ENCODE measurements at regions not wholly inside any gene's neighbourhood (a gene's known extent, or its start where the extent isn't known, plus 50 kb on each side); places are given as distances from the start of the nearest gene placed in this dataset.

GRCh38 chr15:27695726-27696125 is 403.4 kb downstream of the OCA2 start:
- Mint-ChIP-seq H3K36me3 (ENCODE audit: unreplicated experiment) (no peaks in the 10 kb centered on the region), H3K27ac (ENCODE audit: unreplicated experiment) (no peak overlapping the region), H3K27me3 (ENCODE audit: unreplicated experiment) (no peaks in the 10 kb centered on the region), H3K4me1 (ENCODE audit: unreplicated experiment) (no peaks in the 10 kb centered on the region), H3K9me3 (ENCODE audit: unreplicated experiment) (no peaks in the 10 kb centered on the region), H3K4me3 (ENCODE audit: unreplicated experiment) (no peak overlapping the region)
- TF ChIP-seq CTCF (IDR thresholded peaks at IDR 0.05) = no peak
- no peak for DNase-seq (ENCODE audit: extremely low spot score, unreplicated experiment)

GRCh38 chr15:27694506-27695087 is 404.5 kb downstream of the OCA2 start:
- no peak for TF ChIP-seq CTCF (IDR thresholded peaks at IDR 0.05)
- no peaks in the 10 kb centered on the region for H3K36me3 Mint-ChIP-seq (ENCODE audit: unreplicated experiment)
- DNase-seq (ENCODE audit: extremely low spot score, unreplicated experiment) = no peak
- no peak overlapping the region for H3K27ac Mint-ChIP-seq (ENCODE audit: unreplicated experiment)
- no peaks in the 10 kb centered on the region for H3K9me3 Mint-ChIP-seq (ENCODE audit: unreplicated experiment)
- H3K27me3 Mint-ChIP-seq (ENCODE audit: unreplicated experiment) = no peaks in the 10 kb centered on the region
- H3K4me3 Mint-ChIP-seq (ENCODE audit: unreplicated experiment) = no peak overlapping the region
- H3K4me1 Mint-ChIP-seq (ENCODE audit: unreplicated experiment) = peaks cover 5% of the 10 kb centered on the region

- H3K4me1 Mint-ChIP-seq (ENCODE audit: unreplicated experiment) = peaks cover 14% of the 10 kb centered on the region
- no peak for TF ChIP-seq CTCF (IDR thresholded peaks at IDR 0.05)
- H3K9me3 Mint-ChIP-seq (ENCODE audit: unreplicated experiment) = no peaks in the 10 kb centered on the region
- no peak overlapping the region for H3K27ac Mint-ChIP-seq (ENCODE audit: unreplicated experiment)
- no peaks in the 10 kb centered on the region for H3K27me3 Mint-ChIP-seq (ENCODE audit: unreplicated experiment)
- H3K4me3 Mint-ChIP-seq (ENCODE audit: unreplicated experiment) = no peak overlapping the region
- H3K36me3 Mint-ChIP-seq (ENCODE audit: unreplicated experiment) = no peaks in the 10 kb centered on the region
- no peak for DNase-seq (ENCODE audit: extremely low spot score, unreplicated experiment)
These were observed 405.8 kb downstream of the OCA2 start for GRCh38 chr15:27693280-27693679.

- no peak overlapping the region for H3K4me3 Mint-ChIP-seq (ENCODE audit: unreplicated experiment)
- H3K36me3 Mint-ChIP-seq (ENCODE audit: unreplicated experiment) = no peaks in the 10 kb centered on the region
- H3K9me3 Mint-ChIP-seq (ENCODE audit: unreplicated experiment) = no peaks in the 10 kb centered on the region
- peaks cover 14% of the 10 kb centered on the region for H3K4me1 Mint-ChIP-seq (ENCODE audit: unreplicated experiment)
- TF ChIP-seq CTCF (IDR thresholded peaks at IDR 0.05) = no peak
- DNase-seq (ENCODE audit: extremely low spot score, unreplicated experiment) = no peak
- no peak overlapping the region for H3K27ac Mint-ChIP-seq (ENCODE audit: unreplicated experiment)
- no peaks in the 10 kb centered on the region for H3K27me3 Mint-ChIP-seq (ENCODE audit: unreplicated experiment)
These were observed 406.7 kb downstream of the OCA2 start for GRCh38 chr15:27692438-27692837.

GRCh38 chr15:27690290-27690689 is 408.8 kb downstream of the OCA2 start:
- Mint-ChIP-seq H3K27ac (ENCODE audit: unreplicated experiment) (no peak overlapping the region), H3K36me3 (ENCODE audit: unreplicated experiment) (no peaks in the 10 kb centered on the region), H3K27me3 (ENCODE audit: unreplicated experiment) (no peaks in the 10 kb centered on the region), H3K4me3 (ENCODE audit: unreplicated experiment) (no peak overlapping the region), H3K9me3 (ENCODE audit: unreplicated experiment) (no peaks in the 10 kb centered on the region), H3K4me1 (ENCODE audit: unreplicated experiment) (peaks cover 27% of the 10 kb centered on the region)
- no peak for TF ChIP-seq CTCF (IDR thresholded peaks at IDR 0.05)
- no peak for DNase-seq (ENCODE audit: extremely low spot score, unreplicated experiment)
